ENCODE measurements at regions not wholly inside any gene's neighbourhood (a gene's known extent, or its start where the extent isn't known, plus 50 kb on each side); places are given as distances from the start of the nearest gene placed in this dataset.
"Not testable (repeated sequence)": the region's sequence is repeated elsewhere in the genome, so short reads cannot be mapped to it uniquely, and the experiment has no call there.

GRCh38 chr6:164098857-164099267 lies 684.3 kb downstream of the QKI start:
- H3K27ac Mint-ChIP-seq = no peak overlapping the region
- intact Hi-C loops (cut with micrococcal nuclease) = no loop called here
- H3K36me3 Mint-ChIP-seq (ENCODE audit: low read depth) = no peaks in the 10 kb centered on the region
- peaks cover 6% of the 10 kb centered on the region for H3K27me3 Mint-ChIP-seq
- peaks cover 6% of the 10 kb centered on the region for H3K4me1 Mint-ChIP-seq (ENCODE audit: low read depth)
- H3K9me3 Mint-ChIP-seq = peaks cover 27% of the 10 kb centered on the region
- no peak overlapping the region for H3K4me3 Mint-ChIP-seq

- Mint-ChIP-seq H3K4me1 (ENCODE audit: low read depth) (peaks cover 6% of the 10 kb centered on the region), H3K27me3 (peaks cover 6% of the 10 kb centered on the region), H3K4me3 (no peak overlapping the region), H3K27ac (no peak overlapping the region), H3K36me3 (ENCODE audit: low read depth) (no peaks in the 10 kb centered on the region), H3K9me3 (peaks cover 27% of the 10 kb centered on the region)
- intact Hi-C loops (cut with micrococcal nuclease) = no loop called here
Observed at GRCh38 chr6:164097551-164098398, 683.3 kb downstream of the QKI start.

- no peak overlapping the region for H3K4me3 Mint-ChIP-seq
- peaks cover 6% of the 10 kb centered on the region for H3K27me3 Mint-ChIP-seq
- peaks cover 27% of the 10 kb centered on the region for H3K9me3 Mint-ChIP-seq
- no peaks in the 10 kb centered on the region for H3K36me3 Mint-ChIP-seq (ENCODE audit: low read depth)
- no peak overlapping the region for H3K27ac Mint-ChIP-seq
- intact Hi-C loops (cut with micrococcal nuclease) = no loop called here
- H3K4me1 Mint-ChIP-seq (ENCODE audit: low read depth) = peaks cover 6% of the 10 kb centered on the region
Observed at GRCh38 chr6:164097056-164097455, 682.5 kb downstream of the QKI start.

GRCh38 chr6:164095056-164095455 lies 680.5 kb downstream of the QKI start:
- peaks cover 27% of the 10 kb centered on the region for H3K9me3 Mint-ChIP-seq
- H3K27ac Mint-ChIP-seq = no peak overlapping the region
- intact Hi-C loops (cut with micrococcal nuclease) = no loop called here
- H3K36me3 Mint-ChIP-seq (ENCODE audit: low read depth) = no peaks in the 10 kb centered on the region
- H3K27me3 Mint-ChIP-seq = peaks cover 2% of the 10 kb centered on the region
- no peak overlapping the region for H3K4me3 Mint-ChIP-seq
- H3K4me1 Mint-ChIP-seq (ENCODE audit: low read depth) = peaks cover 6% of the 10 kb centered on the region

- Mint-ChIP-seq H3K4me1 (ENCODE audit: low read depth) (peaks cover 5% of the 10 kb centered on the region), H3K4me3 (no peak overlapping the region), H3K9me3 (no peaks in the 10 kb centered on the region), H3K27ac (no peak overlapping the region), H3K36me3 (ENCODE audit: low read depth) (no peaks in the 10 kb centered on the region), H3K27me3 (peaks cover 2% of the 10 kb centered on the region)
- intact Hi-C loops (cut with micrococcal nuclease) = no loop called here
Observed at GRCh38 chr6:164087870-164088269, 673.4 kb downstream of the QKI start.

GRCh38 chr6:164087211-164087610 lies 672.7 kb downstream of the QKI start:
- peaks cover 2% of the 10 kb centered on the region for H3K27me3 Mint-ChIP-seq
- intact Hi-C loops (cut with micrococcal nuclease) = no loop called here
- H3K4me1 Mint-ChIP-seq (ENCODE audit: low read depth) = peaks cover 5% of the 10 kb centered on the region
- H3K36me3 Mint-ChIP-seq (ENCODE audit: low read depth) = no peaks in the 10 kb centered on the region
- H3K9me3 Mint-ChIP-seq = no peaks in the 10 kb centered on the region
- H3K4me3 Mint-ChIP-seq = no peak overlapping the region
- H3K27ac Mint-ChIP-seq = no peak overlapping the region

- Mint-ChIP-seq H3K4me1 (ENCODE audit: low read depth) (peaks cover 5% of the 10 kb centered on the region), H3K36me3 (ENCODE audit: low read depth) (no peaks in the 10 kb centered on the region), H3K27ac (no peak overlapping the region), H3K4me3 (peak overlapping the region; percentile 55), H3K27me3 (peaks cover 2% of the 10 kb centered on the region), H3K9me3 (no peaks in the 10 kb centered on the region)
- intact Hi-C loops (cut with micrococcal nuclease) = no loop called here
Observed at GRCh38 chr6:164086076-164086887, 671.8 kb downstream of the QKI start.

- intact Hi-C loops (cut with micrococcal nuclease) = no loop called here
- Mint-ChIP-seq H3K9me3 (no peaks in the 10 kb centered on the region), H3K36me3 (ENCODE audit: low read depth) (no peaks in the 10 kb centered on the region), H3K27me3 (peaks cover 2% of the 10 kb centered on the region), H3K4me3 (peak overlapping the region; percentile 55), H3K27ac (no peak overlapping the region), H3K4me1 (ENCODE audit: low read depth) (peaks cover 5% of the 10 kb centered on the region)
Observed at GRCh38 chr6:164085091-164086075, 670.9 kb downstream of the QKI start.

GRCh38 chr6:164079275-164079600 lies 664.7 kb downstream of the QKI start:
- Mint-ChIP-seq H3K27ac (no peak overlapping the region), H3K4me1 (ENCODE audit: low read depth) (no peaks in the 10 kb centered on the region), H3K36me3 (ENCODE audit: low read depth) (no peaks in the 10 kb centered on the region), H3K9me3 (peaks cover 8% of the 10 kb centered on the region), H3K4me3 (no peak overlapping the region), H3K27me3 (no peaks in the 10 kb centered on the region)
- intact Hi-C loops (cut with micrococcal nuclease) = no loop called here

GRCh38 chr6:164078532-164079274 lies 664.2 kb downstream of the QKI start:
- no peak overlapping the region for H3K27ac Mint-ChIP-seq
- no peaks in the 10 kb centered on the region for H3K36me3 Mint-ChIP-seq (ENCODE audit: low read depth)
- H3K4me1 Mint-ChIP-seq (ENCODE audit: low read depth) = no peaks in the 10 kb centered on the region
- intact Hi-C loops (cut with micrococcal nuclease) = no loop called here
- H3K4me3 Mint-ChIP-seq = no peak overlapping the region
- H3K27me3 Mint-ChIP-seq = no peaks in the 10 kb centered on the region
- H3K9me3 Mint-ChIP-seq = peaks cover 8% of the 10 kb centered on the region

- H3K27ac Mint-ChIP-seq; H3K27me3 Mint-ChIP-seq; H3K4me1 Mint-ChIP-seq (ENCODE audit: low read depth); H3K4me3 Mint-ChIP-seq; intact Hi-C loops (cut with micrococcal nuclease); H3K36me3 Mint-ChIP-seq (ENCODE audit: low read depth): not testable (repeated sequence)
- peaks cover 18% of the 10 kb centered on the region for H3K9me3 Mint-ChIP-seq
Observed at GRCh38 chr6:164076818-164077532, 662.5 kb downstream of the QKI start.

GRCh38 chr6:164075981-164076615 lies 661.6 kb downstream of the QKI start:
- Mint-ChIP-seq H3K4me1 (ENCODE audit: low read depth) (no peaks in the 10 kb centered on the region), H3K4me3 (no peak overlapping the region), H3K27me3 (no peaks in the 10 kb centered on the region), H3K9me3 (peaks cover 20% of the 10 kb centered on the region), H3K27ac (no peak overlapping the region), H3K36me3 (ENCODE audit: low read depth) (no peaks in the 10 kb centered on the region)
- intact Hi-C loops (cut with micrococcal nuclease) = no loop called here
